Body of pancreas (tissue), 4 donors: ENCODE measurements at regions not wholly inside any gene's neighbourhood (a gene's known extent, or its start where the extent isn't known, plus 50 kb on each side); places are given as distances from the start of the nearest gene placed in this dataset.

Experiments
- POLR2A ChIP-seq, 3 donors: fragments of 450-650 bp; IDR thresholded peaks; one replicate each; pipeline ENCODE4 v1.6.1; 2016; ENCODE audit warnings: antibody characterized with exemption in 3 of 3, mild to moderate bottlenecking in 2 of 3
- TF ChIP-seq, protein P1 (sequence below), 7 experiments: fragments of 450-650 bp in 4 of 7; fragments of 200-600 bp in 3 of 7; sonication (generic) in 3 of 7; IDR thresholded peaks; one replicate each; pipeline ENCODE4 v1.5.1; 2016 to 2019; ENCODE audit warnings: antibody characterized with exemption in 7 of 7

DNA sequence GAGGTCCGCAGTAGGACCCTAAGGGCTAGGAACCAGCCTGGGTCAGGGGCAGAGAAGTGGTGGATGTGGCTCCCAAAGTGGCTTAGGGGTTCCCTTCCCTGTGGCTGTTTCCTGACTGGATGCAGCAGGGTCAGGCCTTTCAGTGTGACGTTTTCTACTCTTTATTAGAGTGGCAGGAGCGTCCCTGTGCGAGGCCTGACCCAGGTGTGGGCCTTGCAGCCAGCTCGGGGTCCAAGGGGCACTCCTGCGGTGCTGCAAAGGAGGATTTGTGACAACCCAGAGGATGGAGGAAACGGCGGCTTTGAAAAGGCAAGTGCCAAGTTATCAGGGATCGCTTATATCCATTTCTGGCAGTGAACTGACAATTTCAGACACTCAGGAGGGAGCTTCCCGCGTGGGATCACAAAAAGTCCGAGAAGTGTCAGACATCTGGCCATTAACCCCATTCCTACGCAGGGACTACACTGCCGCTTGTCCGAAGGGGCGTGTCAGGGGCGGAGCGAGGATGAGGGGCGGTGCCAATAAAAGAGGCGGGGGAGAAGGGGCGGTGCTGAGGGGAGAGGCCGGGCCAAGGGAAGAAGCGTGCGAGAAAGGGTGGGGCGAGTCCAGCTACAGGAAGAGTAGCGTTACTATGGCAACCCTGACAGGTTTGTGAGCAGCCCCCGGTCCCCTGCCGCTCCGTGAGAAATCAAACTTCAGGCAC is 98.8 kb upstream of the ZNF722 start:
- TF ChIP-seq, protein P1, sequence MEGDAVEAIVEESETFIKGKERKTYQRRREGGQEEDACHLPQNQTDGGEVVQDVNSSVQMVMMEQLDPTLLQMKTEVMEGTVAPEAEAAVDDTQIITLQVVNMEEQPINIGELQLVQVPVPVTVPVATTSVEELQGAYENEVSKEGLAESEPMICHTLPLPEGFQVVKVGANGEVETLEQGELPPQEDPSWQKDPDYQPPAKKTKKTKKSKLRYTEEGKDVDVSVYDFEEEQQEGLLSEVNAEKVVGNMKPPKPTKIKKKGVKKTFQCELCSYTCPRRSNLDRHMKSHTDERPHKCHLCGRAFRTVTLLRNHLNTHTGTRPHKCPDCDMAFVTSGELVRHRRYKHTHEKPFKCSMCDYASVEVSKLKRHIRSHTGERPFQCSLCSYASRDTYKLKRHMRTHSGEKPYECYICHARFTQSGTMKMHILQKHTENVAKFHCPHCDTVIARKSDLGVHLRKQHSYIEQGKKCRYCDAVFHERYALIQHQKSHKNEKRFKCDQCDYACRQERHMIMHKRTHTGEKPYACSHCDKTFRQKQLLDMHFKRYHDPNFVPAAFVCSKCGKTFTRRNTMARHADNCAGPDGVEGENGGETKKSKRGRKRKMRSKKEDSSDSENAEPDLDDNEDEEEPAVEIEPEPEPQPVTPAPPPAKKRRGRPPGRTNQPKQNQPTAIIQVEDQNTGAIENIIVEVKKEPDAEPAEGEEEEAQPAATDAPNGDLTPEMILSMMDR (IDR thresholded peaks at IDR 0.05), result no peak
- no peak for TF ChIP-seq POLR2A (IDR thresholded peaks at IDR 0.05)
